Lower leg skin (tissue), 3 donors: ENCODE measurements at regions not wholly inside any gene's neighbourhood (a gene's known extent, or its start where the extent isn't known, plus 50 kb on each side); places are given as distances from the start of the nearest gene placed in this dataset.

ENCODE experiments used
- POLR2A ChIP-seq, 2 donors: fragments of 450-650 bp; IDR thresholded peaks; one replicate each; pipeline ENCODE4 v1.6.1; 2016 to 2017; ENCODE audit warnings: antibody characterized with exemption in 2 of 2, mild to moderate bottlenecking in 1 of 2, moderate library complexity in 1 of 2
- TF ChIP-seq, protein P1 (sequence below), 3 donors: fragments of 450-650 bp; IDR thresholded peaks; one replicate each; pipeline ENCODE4 v1.5.1; 2016; ENCODE audit warnings: antibody characterized with exemption in 3 of 3, mild to moderate bottlenecking in 3 of 3, moderate library complexity in 2 of 3

DNA sequence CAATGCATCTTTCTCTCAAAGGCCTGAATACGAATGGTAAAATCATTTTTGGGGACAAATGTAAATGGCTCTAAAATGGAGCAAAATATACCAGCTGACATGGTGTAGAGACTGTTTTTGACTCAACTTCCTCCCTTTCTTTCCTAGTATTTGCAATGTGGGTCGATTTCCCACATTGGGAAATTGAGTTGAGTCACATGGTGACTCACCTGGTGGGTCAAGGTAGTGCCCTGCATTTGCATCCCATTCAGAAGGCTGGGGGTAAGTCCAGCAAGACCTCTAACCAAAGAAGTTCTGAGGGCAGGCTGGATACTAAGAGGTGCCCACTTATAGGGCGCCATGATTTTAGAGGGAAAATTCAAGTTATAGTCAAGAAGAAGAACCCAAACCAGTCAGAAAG, 179.6 kb upstream of the MPDZ start:
- TF ChIP-seq, protein P1, sequence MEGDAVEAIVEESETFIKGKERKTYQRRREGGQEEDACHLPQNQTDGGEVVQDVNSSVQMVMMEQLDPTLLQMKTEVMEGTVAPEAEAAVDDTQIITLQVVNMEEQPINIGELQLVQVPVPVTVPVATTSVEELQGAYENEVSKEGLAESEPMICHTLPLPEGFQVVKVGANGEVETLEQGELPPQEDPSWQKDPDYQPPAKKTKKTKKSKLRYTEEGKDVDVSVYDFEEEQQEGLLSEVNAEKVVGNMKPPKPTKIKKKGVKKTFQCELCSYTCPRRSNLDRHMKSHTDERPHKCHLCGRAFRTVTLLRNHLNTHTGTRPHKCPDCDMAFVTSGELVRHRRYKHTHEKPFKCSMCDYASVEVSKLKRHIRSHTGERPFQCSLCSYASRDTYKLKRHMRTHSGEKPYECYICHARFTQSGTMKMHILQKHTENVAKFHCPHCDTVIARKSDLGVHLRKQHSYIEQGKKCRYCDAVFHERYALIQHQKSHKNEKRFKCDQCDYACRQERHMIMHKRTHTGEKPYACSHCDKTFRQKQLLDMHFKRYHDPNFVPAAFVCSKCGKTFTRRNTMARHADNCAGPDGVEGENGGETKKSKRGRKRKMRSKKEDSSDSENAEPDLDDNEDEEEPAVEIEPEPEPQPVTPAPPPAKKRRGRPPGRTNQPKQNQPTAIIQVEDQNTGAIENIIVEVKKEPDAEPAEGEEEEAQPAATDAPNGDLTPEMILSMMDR (IDR thresholded peaks at IDR 0.05) = no peak
- TF ChIP-seq POLR2A (IDR thresholded peaks at IDR 0.05) = no peak
